Astrocyte of the spinal cord (primary cell): ENCODE measurements at regions not wholly inside any gene's neighbourhood (a gene's known extent, or its start where the extent isn't known, plus 50 kb on each side); places are given as distances from the start of the nearest gene placed in this dataset.
A peak's percentile ranks its signal among the peaks of the same experiment; 100 is the strongest.

Source experiments
- DNase-seq: peaks from one replicate; pipeline ENCODE4 v3.0.0; 2011; ENCODE audit warnings: low read depth, low spot score
- H3K4me3 ChIP-seq: 2 replicates; pipeline ENCODE4 v1.5.1; 2011; ENCODE audit warnings: low read depth, mild to moderate bottlenecking, low read length, moderate library complexity
- in situ Hi-C: cut with HindIII; loops from 2 replicates; pipeline ENCODE4 v1.10.0; 2017; ENCODE audit warnings: low sequenced_read_pairs
- TF ChIP-seq, protein P1 (sequence below): IDR thresholded peaks from 2 replicates; pipeline ENCODE4 v1.5.1; 2012; ENCODE audit warnings: low read depth, mild to moderate bottlenecking, low read length, inconsistent platforms

- no peak for DNase-seq
- in situ Hi-C loops, result no loop called here
- TF ChIP-seq, protein P1, sequence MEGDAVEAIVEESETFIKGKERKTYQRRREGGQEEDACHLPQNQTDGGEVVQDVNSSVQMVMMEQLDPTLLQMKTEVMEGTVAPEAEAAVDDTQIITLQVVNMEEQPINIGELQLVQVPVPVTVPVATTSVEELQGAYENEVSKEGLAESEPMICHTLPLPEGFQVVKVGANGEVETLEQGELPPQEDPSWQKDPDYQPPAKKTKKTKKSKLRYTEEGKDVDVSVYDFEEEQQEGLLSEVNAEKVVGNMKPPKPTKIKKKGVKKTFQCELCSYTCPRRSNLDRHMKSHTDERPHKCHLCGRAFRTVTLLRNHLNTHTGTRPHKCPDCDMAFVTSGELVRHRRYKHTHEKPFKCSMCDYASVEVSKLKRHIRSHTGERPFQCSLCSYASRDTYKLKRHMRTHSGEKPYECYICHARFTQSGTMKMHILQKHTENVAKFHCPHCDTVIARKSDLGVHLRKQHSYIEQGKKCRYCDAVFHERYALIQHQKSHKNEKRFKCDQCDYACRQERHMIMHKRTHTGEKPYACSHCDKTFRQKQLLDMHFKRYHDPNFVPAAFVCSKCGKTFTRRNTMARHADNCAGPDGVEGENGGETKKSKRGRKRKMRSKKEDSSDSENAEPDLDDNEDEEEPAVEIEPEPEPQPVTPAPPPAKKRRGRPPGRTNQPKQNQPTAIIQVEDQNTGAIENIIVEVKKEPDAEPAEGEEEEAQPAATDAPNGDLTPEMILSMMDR, result no peak
- no peak overlapping the region for H3K4me3 ChIP-seq
These were observed 94.8 kb downstream of the PHLDA1 start for GRCh38 chr12:75936515-75937440.

DNA sequence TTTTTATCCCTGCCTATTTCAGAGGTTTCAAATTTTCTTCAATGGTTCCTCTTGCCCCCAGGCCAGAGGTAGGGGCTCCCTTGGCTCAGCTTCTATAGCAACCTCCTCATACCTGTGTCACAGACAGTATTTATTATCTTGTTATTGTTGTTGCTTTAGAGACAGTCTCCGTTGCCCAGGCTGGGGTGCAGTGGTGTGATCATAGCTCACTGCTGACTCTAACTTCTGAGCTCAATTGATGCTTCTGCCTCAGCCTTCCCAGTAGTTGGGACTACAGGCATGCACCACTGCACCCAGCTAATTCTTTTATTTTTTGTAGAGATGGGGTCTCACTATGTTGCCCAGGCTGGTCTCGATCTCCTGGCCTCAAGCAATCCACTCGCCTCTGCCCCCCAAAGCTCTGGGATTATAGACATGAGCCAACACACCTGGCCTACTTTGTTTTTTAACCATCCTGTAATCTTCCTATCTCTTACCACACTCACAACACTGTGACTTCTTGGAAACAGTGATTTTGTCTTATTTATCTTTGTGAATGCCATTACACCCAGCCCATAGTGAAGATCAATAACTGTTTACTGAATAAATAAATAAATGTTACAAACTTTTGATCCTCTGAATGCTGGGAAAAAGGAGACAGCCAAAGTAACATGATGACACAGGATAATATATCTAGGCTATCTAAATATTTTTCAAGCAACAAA, 95.9 kb downstream of the PHLDA1 start:
- no peak overlapping the region for H3K4me3 ChIP-seq
- no peak for DNase-seq
- in situ Hi-C loops, result no loop called here
- TF ChIP-seq, protein P1, result no peak

- H3K4me3 ChIP-seq, result no peak overlapping the region
- TF ChIP-seq, protein P1, result no peak
- peak; percentile 83 for DNase-seq
- in situ Hi-C loops, result no loop called here
These were observed 98.5 kb downstream of the PHLDA1 start for GRCh38 chr12:75933101-75933500.

GRCh38 chr12:75932241-75932640, 99.3 kb downstream of the PHLDA1 start:
- TF ChIP-seq, protein P1, result no peak
- in situ Hi-C loops, result no loop called here
- H3K4me3 ChIP-seq, result no peak overlapping the region
- DNase-seq, result no peak

DNA sequence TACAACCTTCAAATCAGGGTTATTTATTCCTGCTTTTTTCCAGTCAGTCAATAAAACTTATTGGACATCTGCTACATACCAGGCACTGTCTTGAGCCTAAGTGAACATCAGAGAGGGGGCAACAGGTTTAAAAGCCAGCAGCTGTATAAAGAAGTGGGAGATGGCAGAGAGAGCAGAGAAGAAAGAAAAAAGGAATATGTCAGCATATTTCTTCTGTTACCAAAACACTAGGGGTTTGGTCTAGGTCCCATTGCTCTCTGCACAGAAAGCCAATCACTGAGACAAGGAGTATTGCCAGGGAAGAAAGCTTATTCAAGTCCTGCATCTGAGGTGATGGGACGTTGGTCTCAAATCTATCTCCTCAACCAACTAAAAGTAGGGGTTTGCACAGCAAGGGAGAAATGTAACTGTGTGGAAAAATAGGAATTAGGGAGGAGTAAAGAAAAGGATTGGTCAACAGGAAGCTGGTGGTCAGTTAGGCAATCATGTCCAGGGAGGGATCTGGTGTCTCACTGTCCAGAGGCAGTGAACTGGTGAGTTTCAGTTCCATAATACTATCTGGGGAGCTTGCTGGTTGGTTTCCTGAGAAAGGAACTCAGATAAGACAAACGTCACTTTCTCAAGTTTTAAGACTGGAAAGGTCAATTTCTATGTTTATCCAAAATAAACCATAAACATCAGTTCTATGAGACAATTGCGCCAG, 107.5 kb downstream of the PHLDA1 start:
- in situ Hi-C loops, result no loop called here
- no peak for DNase-seq

More for the DNA sequence above, 107.5 kb downstream of the PHLDA1 start:
- TF ChIP-seq, protein P1, result no peak
- H3K4me3 ChIP-seq, result no peak overlapping the region
